Limb (tissue), 2 donors: ENCODE measurements at regions not wholly inside any gene's neighbourhood (a gene's known extent, or its start where the extent isn't known, plus 50 kb on each side); places are given as distances from the start of the nearest gene placed in this dataset.

Experiments used
- DNase-seq, 2 donors: peaks; one replicate each; pipeline ENCODE4 v3.0.0-alpha.2; 2016; ENCODE audit errors: extremely low spot score in 2 of 2

GRCh38 chr9:88789785-88790184, 201.5 kb upstream of the S1PR3 start:
- DNase-seq: no peak

- DNase-seq: no peak
Measured at GRCh38 chr9:88791105-88791805, 200.0 kb upstream of the S1PR3 start.

GRCh38 chr9:88792502-88792901, 198.8 kb upstream of the S1PR3 start:
- no peak for DNase-seq

GRCh38 chr9:88794100-88794499, 197.2 kb upstream of the S1PR3 start:
- no peak for DNase-seq

- DNase-seq: no peak
Measured at GRCh38 chr9:88796947-88797346, 194.3 kb upstream of the S1PR3 start.

GRCh38 chr9:88798476-88798875, 192.8 kb upstream of the S1PR3 start:
- DNase-seq: no peak

GRCh38 chr9:88799541-88800328, 191.5 kb upstream of the S1PR3 start:
- DNase-seq: no peak

GRCh38 chr9:88800329-88800682, 191.0 kb upstream of the S1PR3 start:
- DNase-seq: no peak

GRCh38 chr9:88801214-88801796, 190.0 kb upstream of the S1PR3 start:
- DNase-seq: no peak

GRCh38 chr9:88802533-88802932, 188.7 kb upstream of the S1PR3 start:
- no peak for DNase-seq

GRCh38 chr9:88803546-88804253, 187.6 kb upstream of the S1PR3 start:
- DNase-seq: peak; percentile 41 to 52

- DNase-seq: no peak
Measured at GRCh38 chr9:88804254-88804596, 187.0 kb upstream of the S1PR3 start.

GRCh38 chr9:88805217-88805943, 185.9 kb upstream of the S1PR3 start:
- DNase-seq: no peak

- DNase-seq: peak in 1 of 2 donors; percentile 20
Measured at GRCh38 chr9:88807426-88807825, 183.8 kb upstream of the S1PR3 start.

GRCh38 chr9:88808019-88808656, 183.1 kb upstream of the S1PR3 start:
- DNase-seq: peak in 1 of 2 donors; percentile 20

GRCh38 chr9:88808761-88809354, 182.4 kb upstream of the S1PR3 start:
- peak in 1 of 2 donors; percentile 8 for DNase-seq

GRCh38 chr9:88809355-88810161, 181.7 kb upstream of the S1PR3 start:
- peak in 1 of 2 donors; percentile 26 for DNase-seq

GRCh38 chr9:88810826-88811225, 180.4 kb upstream of the S1PR3 start:
- peak in 1 of 2 donors; percentile 12 for DNase-seq

GRCh38 chr9:88811511-88811910, 179.8 kb upstream of the S1PR3 start:
- DNase-seq: peak in 1 of 2 donors; percentile 22
